Astrocyte (in vitro differentiated cells and primary cell): ENCODE measurements at regions not wholly inside any gene's neighbourhood (a gene's known extent, or its start where the extent isn't known, plus 50 kb on each side); places are given as distances from the start of the nearest gene placed in this dataset.

ENCODE experiments used
- EZH2 ChIP-seq: IDR thresholded peaks from 2 replicates; pipeline ENCODE4 v1.6.1; 2012; ENCODE audit warnings: mild to moderate bottlenecking, low read length, inconsistent platforms; ENCODE audit not compliant: insufficient read depth
- TF ChIP-seq, protein P1 (sequence below): IDR thresholded peaks from 2 replicates; pipeline ENCODE4 v1.5.1; 2011; ENCODE audit warnings: low read depth, mild to moderate bottlenecking, inconsistent platforms, low read length, moderate library complexity; ENCODE audit not compliant: insufficient read depth

- TF ChIP-seq, protein P1, sequence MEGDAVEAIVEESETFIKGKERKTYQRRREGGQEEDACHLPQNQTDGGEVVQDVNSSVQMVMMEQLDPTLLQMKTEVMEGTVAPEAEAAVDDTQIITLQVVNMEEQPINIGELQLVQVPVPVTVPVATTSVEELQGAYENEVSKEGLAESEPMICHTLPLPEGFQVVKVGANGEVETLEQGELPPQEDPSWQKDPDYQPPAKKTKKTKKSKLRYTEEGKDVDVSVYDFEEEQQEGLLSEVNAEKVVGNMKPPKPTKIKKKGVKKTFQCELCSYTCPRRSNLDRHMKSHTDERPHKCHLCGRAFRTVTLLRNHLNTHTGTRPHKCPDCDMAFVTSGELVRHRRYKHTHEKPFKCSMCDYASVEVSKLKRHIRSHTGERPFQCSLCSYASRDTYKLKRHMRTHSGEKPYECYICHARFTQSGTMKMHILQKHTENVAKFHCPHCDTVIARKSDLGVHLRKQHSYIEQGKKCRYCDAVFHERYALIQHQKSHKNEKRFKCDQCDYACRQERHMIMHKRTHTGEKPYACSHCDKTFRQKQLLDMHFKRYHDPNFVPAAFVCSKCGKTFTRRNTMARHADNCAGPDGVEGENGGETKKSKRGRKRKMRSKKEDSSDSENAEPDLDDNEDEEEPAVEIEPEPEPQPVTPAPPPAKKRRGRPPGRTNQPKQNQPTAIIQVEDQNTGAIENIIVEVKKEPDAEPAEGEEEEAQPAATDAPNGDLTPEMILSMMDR = no peak
- no peak for TF ChIP-seq EZH2
Measured at GRCh38 chr1:82927753-82928152, 1071.2 kb downstream of the TTLL7 start.
